HepG2 (cell line): ENCODE measurements at regions not wholly inside any gene's neighbourhood (a gene's known extent, or its start where the extent isn't known, plus 50 kb on each side); places are given as distances from the start of the nearest gene placed in this dataset.

Source experiments
- ATAC-seq: fragments of 200-7000 bp; cut with Tn5 transposase; 3 replicates; pipeline ENCODE4 v1.9.1; 2020; ENCODE audit warnings: mild to moderate bottlenecking, moderate library complexity
- BruUV-seq: library from RNA; stranded (reverse); fragments of 400-500 nt; replicated peaks from 2 replicates; lab custom pipeline; 2021; lab: Mats Ljungman, UMichigan
- CTCF ChIA-PET: fragments of 300-600 bp; formaldehyde crosslinking; extraction: SDS; loops from one replicate; lab custom pipeline; 2021; ENCODE audit warnings: low total read pairs, inconsistent platforms, low intra/inter-chr PET ratio; lab: Yijun Ruan, JAX
- POLR2A ChIA-PET: fragments of 350-600 bp; sonication (Branson Sonifier 250); formaldehyde crosslinking; loops from one replicate; lab custom pipeline; 2020; ENCODE audit warnings: antibody characterized with exemption, inconsistent platforms; lab: Yijun Ruan, JAX
- DNase-seq: peaks from one replicate; pipeline ENCODE4 v3.0.0-alpha.2; 2015; ENCODE audit warnings: low spot score
- FAIRE-seq: peaks from 3 replicates; lab custom pipeline; 2011; peaks lifted over from hg19 to GRCh38; lab: Jason Lieb, UNC
- H2AFZ ChIP-seq: one replicate; pipeline ENCODE4 v1.6.1; 2011; ENCODE audit warnings: low read length, inconsistent platforms
- H3K27ac ChIP-seq: fragments of 300-600 bp; 3 replicates; pipeline ENCODE4 v1.8.0; 2011; ENCODE audit warnings: mixed run types, mild to moderate bottlenecking, mixed read lengths, low read length, inconsistent platforms; ENCODE audit not compliant: insufficient read depth; ENCODE audit errors: extremely low read length
- H3K27me3 ChIP-seq, 2 experiments: fragments of 200-600 bp in 1 of 2; 2 replicates in 1 of 2; 3 replicates in 1 of 2; pipeline versions ENCODE4 v1.6.0 to v1.8.0; 2011; ENCODE audit warnings: low read length in 2 of 2, mild to moderate bottlenecking in 2 of 2, moderate library complexity in 2 of 2, inconsistent platforms in 1 of 2; ENCODE audit not compliant: insufficient read depth in 2 of 2, control insufficient read depth in 1 of 2
- H3K36me3 ChIP-seq, 2 experiments: fragments of 200-600 bp in 1 of 2; replicated peaks in 1 of 2; 2 replicates in 1 of 2; 3 replicates in 1 of 2; pipeline versions ENCODE4 v1.5.1 to v1.8.0; 2011; ENCODE audit warnings: low read length in 2 of 2, inconsistent platforms in 1 of 2; ENCODE audit not compliant: insufficient read depth in 2 of 2, control insufficient read depth in 1 of 2
- H3K4me1 ChIP-seq: 2 replicates; pipeline ENCODE4 v1.5.1; 2012; ENCODE audit warnings: low read length, inconsistent platforms; ENCODE audit not compliant: insufficient read depth
- H3K4me2 ChIP-seq: 2 replicates; pipeline ENCODE4 v1.6.0; 2011; ENCODE audit warnings: low read depth, low read length, inconsistent platforms
- H3K4me3 ChIP-seq, 3 experiments: fragments of 200-600 bp in 1 of 3; sonication (generic), shearing (Covaris generic) in 1 of 3; replicated peaks in 1 of 3; 2 replicates each; pipeline ENCODE4 v1.5.1; 2011 to 2016; ENCODE audit warnings: low read length in 3 of 3, inconsistent platforms in 2 of 3, low read depth in 2 of 3, mild to moderate bottlenecking in 2 of 3, control low read depth in 1 of 3, mixed read lengths in 1 of 3; ENCODE audit not compliant: insufficient read depth in 1 of 3
- H3K79me2 ChIP-seq: one replicate; pipeline ENCODE4 v1.6.1; 2011; ENCODE audit warnings: low read length, inconsistent platforms; ENCODE audit not compliant: insufficient read depth
- H3K9ac ChIP-seq: 2 replicates; pipeline ENCODE4 v1.6.0; 2011; ENCODE audit warnings: mild to moderate bottlenecking, low read depth, low read length, inconsistent platforms; ENCODE audit not compliant: insufficient read depth
- H3K9me3 ChIP-seq: 2 replicates; pipeline ENCODE4 v1.5.1; 2012; ENCODE audit warnings: mild to moderate bottlenecking, low read length
- H4K20me1 ChIP-seq: 2 replicates; pipeline ENCODE4 v1.6.0; 2011; ENCODE audit warnings: inconsistent platforms, mild to moderate bottlenecking, low read length, moderate library complexity; ENCODE audit not compliant: insufficient read depth
- KAT7 ChIP-seq: IDR thresholded peaks from 2 replicates; pipeline ENCODE4 v1.6.1; 2018; ENCODE audit warnings: borderline replicate concordance, missing compliant biosample characterization
- XBP1 ChIP-seq: sonication (generic); formaldehyde crosslinking; IDR thresholded peaks from 2 replicates; pipeline ENCODE4 v1.5.0; 2020; ENCODE audit warnings: missing genetic modification reagents
- ZBED4 ChIP-seq: sonication (generic); formaldehyde crosslinking; IDR thresholded peaks from 2 replicates; pipeline ENCODE4 v1.4.0; 2020; ENCODE audit warnings: missing genetic modification reagents, borderline replicate concordance
- ZBTB38 ChIP-seq: sonication (generic); formaldehyde crosslinking; IDR thresholded peaks from 2 replicates; pipeline ENCODE4 v1.5.1; 2020; ENCODE audit warnings: mild to moderate bottlenecking, missing genetic modification reagents
- WGBS: methylation state at CpG from one replicate; pipeline ENCODE4 v1.1.6; 2017; ENCODE audit warnings: low lambda C conversion rate; 5-methylcytosine and 5-hydroxymethylcytosine counted together
- in situ Hi-C: cut with HindIII; loops from 2 replicates; pipeline ENCODE4 v1.10.0; 2017; ENCODE audit warnings: low pct_unique_long_range_greater_than_20kb; ENCODE audit not compliant: extremely low pct_ligation_motif_present
- intact Hi-C: fragments of 100-400 bp; cut with micrococcal nuclease; formaldehyde crosslinking; loops from one replicate; pipeline ENCODE4 v1.10.0; 2022; ENCODE audit not compliant: unreplicated experiment
- TF ChIP-seq, protein P1 (sequence below): sonication (generic); formaldehyde crosslinking; IDR thresholded peaks from 2 replicates; pipeline ENCODE4 v1.8.0; 2022; ENCODE audit warnings: mild to moderate bottlenecking, missing genetic modification reagents, moderate library complexity
- TF ChIP-seq, protein P2 (sequence below): IDR thresholded peaks from 2 replicates; pipeline ENCODE4 v1.6.1; 2016; ENCODE audit warnings: low read depth, missing genetic modification reagents, missing compliant biosample characterization

GRCh38 chr13:40158757-40159156 is 503.3 kb downstream of the COG6 start:
- Histone ChIP-seq H3K4me2 (no peak overlapping the region), H3K27me3 (peaks cover 0 to 2% of the 10 kb centered on the region in 2 experiments; a peak in 2 of 5 replicates), H4K20me1 (no peaks in the 10 kb centered on the region), H3K4me1 (no peaks in the 10 kb centered on the region), H3K79me2 (no peaks in the 10 kb centered on the region), H3K9ac (no peak overlapping the region), H3K4me3 (no peak overlapping the region), H3K36me3 (no peaks in the 10 kb centered on the region), H3K9me3 (no peaks in the 10 kb centered on the region), H3K27ac (no peak overlapping the region), H2AFZ (no peak overlapping the region)
- no TSS peak for BruUV-seq
- 34% methylated on average over 4 of the region's 4 CpGs for WGBS
- in situ Hi-C loops: no loop called here
- ATAC-seq: no peak
- CTCF ChIA-PET: no interaction called here
- TF ChIP-seq, protein P1, sequence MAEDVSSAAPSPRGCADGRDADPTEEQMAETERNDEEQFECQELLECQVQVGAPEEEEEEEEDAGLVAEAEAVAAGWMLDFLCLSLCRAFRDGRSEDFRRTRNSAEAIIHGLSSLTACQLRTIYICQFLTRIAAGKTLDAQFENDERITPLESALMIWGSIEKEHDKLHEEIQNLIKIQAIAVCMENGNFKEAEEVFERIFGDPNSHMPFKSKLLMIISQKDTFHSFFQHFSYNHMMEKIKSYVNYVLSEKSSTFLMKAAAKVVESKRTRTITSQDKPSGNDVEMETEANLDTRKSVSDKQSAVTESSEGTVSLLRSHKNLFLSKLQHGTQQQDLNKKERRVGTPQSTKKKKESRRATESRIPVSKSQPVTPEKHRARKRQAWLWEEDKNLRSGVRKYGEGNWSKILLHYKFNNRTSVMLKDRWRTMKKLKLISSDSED (CRISPR knock-in tag): no peak
- no peak for TF ChIP-seq KAT7 (CRISPR knock-in tag)
- TF ChIP-seq, protein P2, sequence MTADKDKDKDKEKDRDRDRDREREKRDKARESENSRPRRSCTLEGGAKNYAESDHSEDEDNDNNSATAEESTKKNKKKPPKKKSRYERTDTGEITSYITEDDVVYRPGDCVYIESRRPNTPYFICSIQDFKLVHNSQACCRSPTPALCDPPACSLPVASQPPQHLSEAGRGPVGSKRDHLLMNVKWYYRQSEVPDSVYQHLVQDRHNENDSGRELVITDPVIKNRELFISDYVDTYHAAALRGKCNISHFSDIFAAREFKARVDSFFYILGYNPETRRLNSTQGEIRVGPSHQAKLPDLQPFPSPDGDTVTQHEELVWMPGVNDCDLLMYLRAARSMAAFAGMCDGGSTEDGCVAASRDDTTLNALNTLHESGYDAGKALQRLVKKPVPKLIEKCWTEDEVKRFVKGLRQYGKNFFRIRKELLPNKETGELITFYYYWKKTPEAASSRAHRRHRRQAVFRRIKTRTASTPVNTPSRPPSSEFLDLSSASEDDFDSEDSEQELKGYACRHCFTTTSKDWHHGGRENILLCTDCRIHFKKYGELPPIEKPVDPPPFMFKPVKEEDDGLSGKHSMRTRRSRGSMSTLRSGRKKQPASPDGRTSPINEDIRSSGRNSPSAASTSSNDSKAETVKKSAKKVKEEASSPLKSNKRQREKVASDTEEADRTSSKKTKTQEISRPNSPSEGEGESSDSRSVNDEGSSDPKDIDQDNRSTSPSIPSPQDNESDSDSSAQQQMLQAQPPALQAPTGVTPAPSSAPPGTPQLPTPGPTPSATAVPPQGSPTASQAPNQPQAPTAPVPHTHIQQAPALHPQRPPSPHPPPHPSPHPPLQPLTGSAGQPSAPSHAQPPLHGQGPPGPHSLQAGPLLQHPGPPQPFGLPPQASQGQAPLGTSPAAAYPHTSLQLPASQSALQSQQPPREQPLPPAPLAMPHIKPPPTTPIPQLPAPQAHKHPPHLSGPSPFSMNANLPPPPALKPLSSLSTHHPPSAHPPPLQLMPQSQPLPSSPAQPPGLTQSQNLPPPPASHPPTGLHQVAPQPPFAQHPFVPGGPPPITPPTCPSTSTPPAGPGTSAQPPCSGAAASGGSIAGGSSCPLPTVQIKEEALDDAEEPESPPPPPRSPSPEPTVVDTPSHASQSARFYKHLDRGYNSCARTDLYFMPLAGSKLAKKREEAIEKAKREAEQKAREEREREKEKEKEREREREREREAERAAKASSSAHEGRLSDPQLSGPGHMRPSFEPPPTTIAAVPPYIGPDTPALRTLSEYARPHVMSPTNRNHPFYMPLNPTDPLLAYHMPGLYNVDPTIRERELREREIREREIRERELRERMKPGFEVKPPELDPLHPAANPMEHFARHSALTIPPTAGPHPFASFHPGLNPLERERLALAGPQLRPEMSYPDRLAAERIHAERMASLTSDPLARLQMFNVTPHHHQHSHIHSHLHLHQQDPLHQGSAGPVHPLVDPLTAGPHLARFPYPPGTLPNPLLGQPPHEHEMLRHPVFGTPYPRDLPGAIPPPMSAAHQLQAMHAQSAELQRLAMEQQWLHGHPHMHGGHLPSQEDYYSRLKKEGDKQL: no peak
- no peak for TF ChIP-seq ZBED4 (CRISPR knock-in tag)
- TF ChIP-seq ZBTB38 (CRISPR knock-in tag): no peak
- TF ChIP-seq XBP1 (CRISPR knock-in tag): no peak
- no peak for DNase-seq
- FAIRE-seq: no peak
- intact Hi-C loops: no loop called here
- POLR2A ChIA-PET: no interaction called here
